HL-60 (cell line): ENCODE measurements at regions not wholly inside any gene's neighbourhood (a gene's known extent, or its start where the extent isn't known, plus 50 kb on each side); places are given as distances from the start of the nearest gene placed in this dataset.

Source experiments
- CTCF ChIP-seq: IDR thresholded peaks from one replicate; pipeline ENCODE4 v1.5.1; 2011; ENCODE audit warnings: low read length, control low read depth, inconsistent platforms; ENCODE audit not compliant: insufficient read depth
- POLR2AphosphoS5 ChIP-seq: IDR thresholded peaks from 2 replicates; pipeline ENCODE4 v1.6.1; 2012; ENCODE audit warnings: low read depth
- REST ChIP-seq: IDR thresholded peaks from 2 replicates; pipeline ENCODE4 v1.6.1; 2012; ENCODE audit warnings: low read depth; ENCODE audit not compliant: insufficient replicate concordance
- SPI1 ChIP-seq: IDR thresholded peaks from 2 replicates; pipeline ENCODE4 v1.6.1; 2012; ENCODE audit warnings: low read depth, mild to moderate bottlenecking, borderline replicate concordance

GRCh38 chr16:48441106-48441505, 55.9 kb upstream of the SIAH1 start:
- TF ChIP-seq CTCF (no peak), SPI1 (no peak), REST (no peak), POLR2AphosphoS5 (no peak)
